HCT116 (cell line): ENCODE measurements at regions not wholly inside any gene's neighbourhood (a gene's known extent, or its start where the extent isn't known, plus 50 kb on each side); places are given as distances from the start of the nearest gene placed in this dataset.

Experiments
- ATAC-seq: fragments of 200-7000 bp; cut with Tn5 transposase; 2 replicates; pipeline ENCODE4 v1.9.1; 2020; ENCODE audit warnings: mild to moderate bottlenecking, moderate library complexity
- BruUV-seq: library from RNA; stranded (reverse); fragments of 400-500 nt; replicated peaks from 2 replicates; lab custom pipeline; 2021; lab: Mats Ljungman, UMichigan
- CTCF ChIA-PET: fragments of 300-600 bp; sonication (Branson Sonifier 250); formaldehyde crosslinking; loops from one replicate; lab custom pipeline; 2021; ENCODE audit warnings: antibody characterized with exemption; lab: Charles Lee
- POLR2A ChIA-PET: fragments of 300-600, 350-600 bp; sonication (Branson Sonifier 250); formaldehyde crosslinking; loops from one replicate; lab custom pipeline; 2021; ENCODE audit warnings: antibody characterized with exemption; lab: Charles Lee
- RAD21 ChIA-PET, 2 experiments: fragments of 300-600 bp; sonication (Branson Sonifier 250); formaldehyde crosslinking; loops; one replicate each; lab custom pipeline; 2023; ENCODE audit warnings: low total read pairs in 2 of 2; ENCODE audit not compliant: uncharacterized antibody in 2 of 2, unreplicated experiment in 2 of 2, low non-redundant PET in 1 of 2; lab: Charles Lee
- DNase-seq: peaks from one replicate; pipeline ENCODE4 v3.0.0-alpha.2; 2010; ENCODE audit warnings: low read depth, low spot score
- H2AFZ ChIP-seq: fragments of 200-600 bp; shearing (Covaris generic), sonication (generic); 2 replicates; pipeline ENCODE4 v1.6.1; 2017; ENCODE audit warnings: low read depth, mixed run types, mixed read lengths, antibody characterized with exemption, low read length; ENCODE audit not compliant: poor library complexity, severe bottlenecking
- H3K27ac ChIP-seq: 2 replicates; pipeline ENCODE4 v1.5.1; 2012; ENCODE audit warnings: low read depth, low read length
- H3K27me3 ChIP-seq: fragments of 200-600 bp; sonication (generic); 2 replicates; pipeline ENCODE4 v1.6.1; 2016; ENCODE audit warnings: mixed run types, low read length, mixed read lengths; ENCODE audit not compliant: insufficient read depth
- H3K36me3 ChIP-seq, 2 experiments: fragments of 200-500 bp in 1 of 2; fragments of 200-600 bp in 1 of 2; sonication (Bioruptor generic) in 1 of 2; sonication (generic) in 1 of 2; 2 replicates each; pipeline versions ENCODE4 v1.5.1 to v1.6.1; 2014 to 2016; ENCODE audit warnings: low read length in 2 of 2, inconsistent platforms in 1 of 2, mixed read lengths in 1 of 2, mixed run types in 1 of 2; ENCODE audit not compliant: insufficient read depth in 2 of 2, control insufficient read depth in 1 of 2
- H3K4me1 ChIP-seq, 2 experiments: fragments of 200-600 bp in 1 of 2; sonication (generic) in 1 of 2; 2 replicates each; pipeline versions ENCODE4 v1.5.1 to v1.6.1; 2012 to 2017; ENCODE audit warnings: low read length in 2 of 2, inconsistent platforms in 1 of 2, mild to moderate bottlenecking in 1 of 2, mixed read lengths in 1 of 2, mixed run types in 1 of 2, moderate library complexity in 1 of 2; ENCODE audit not compliant: insufficient read depth in 2 of 2, control insufficient read depth in 1 of 2
- H3K4me2 ChIP-seq: fragments of 200-600 bp; sonication (generic); 2 replicates; pipeline ENCODE4 v1.6.1; 2017; ENCODE audit warnings: mixed run types, low read length, mixed read lengths
- H3K4me3 ChIP-seq, 2 experiments: fragments of 200-600 bp in 1 of 2; sonication (generic) in 1 of 2; replicated peaks in 1 of 2; 2 replicates each; pipeline ENCODE4 v1.5.1; 2011 to 2016; ENCODE audit warnings: low read length in 2 of 2, control low read depth in 1 of 2, low read depth in 1 of 2, mild to moderate bottlenecking in 1 of 2, mixed read lengths in 1 of 2, mixed run types in 1 of 2
- H3K79me2 ChIP-seq: fragments of 200-600 bp; sonication (generic); 2 replicates; pipeline ENCODE4 v1.6.1; 2017; ENCODE audit warnings: mild to moderate bottlenecking, mixed run types, low read length, moderate library complexity, mixed read lengths; ENCODE audit not compliant: insufficient read depth
- H3K9ac ChIP-seq: fragments of 200-600 bp; sonication (generic); 2 replicates; pipeline ENCODE4 v1.6.1; 2016; ENCODE audit warnings: low read length, mixed read lengths
- H3K9me2 ChIP-seq: fragments of 200-600 bp; sonication (generic), shearing (Covaris generic); 2 replicates; pipeline ENCODE4 v1.6.1; 2017; ENCODE audit warnings: mixed run types, mild to moderate bottlenecking, moderate library complexity; ENCODE audit not compliant: insufficient read depth
- H3K9me3 ChIP-seq, 2 experiments: fragments of 200-500 bp in 1 of 2; fragments of 200-600 bp in 1 of 2; sonication (Bioruptor generic) in 1 of 2; sonication (generic) in 1 of 2; 2 replicates each; pipeline ENCODE4 v1.6.1; 2014 to 2017; ENCODE audit warnings: low read length in 2 of 2, mixed read lengths in 2 of 2, inconsistent platforms in 1 of 2, low read depth in 1 of 2, mild to moderate bottlenecking in 1 of 2, mixed run types in 1 of 2, moderate library complexity in 1 of 2; ENCODE audit not compliant: control insufficient read depth in 1 of 2, insufficient read depth in 1 of 2
- H4K20me1 ChIP-seq: fragments of 200-600 bp; sonication (generic), shearing (Covaris generic); 2 replicates; pipeline ENCODE4 v1.6.1; 2017; ENCODE audit warnings: mixed run types, mild to moderate bottlenecking, moderate library complexity; ENCODE audit not compliant: insufficient read depth
- CBX3 ChIP-seq: IDR thresholded peaks from 2 replicates; pipeline ENCODE4 v1.6.1; 2012; ENCODE audit warnings: low read depth
- CEBPB ChIP-seq: IDR thresholded peaks from 2 replicates; pipeline ENCODE4 v1.6.1; 2012; ENCODE audit warnings: low read depth
- EZH2 ChIP-seq: fragments of 200-600 bp; sonication (generic); IDR thresholded peaks from 2 replicates; pipeline ENCODE4 v1.6.1; 2017; ENCODE audit warnings: antibody characterized with exemption, mixed run types
- EZH2phosphoT487 ChIP-seq: fragments of 200-600 bp; IDR thresholded peaks from 2 replicates; pipeline ENCODE4 v1.6.1; 2018; ENCODE audit warnings: antibody characterized with exemption, borderline replicate concordance
- JUND ChIP-seq: IDR thresholded peaks from 2 replicates; pipeline ENCODE4 v1.6.1; 2012
- POLR2A ChIP-seq: IDR thresholded peaks from 2 replicates; pipeline ENCODE4 v1.7.0; 2011; ENCODE audit warnings: borderline replicate concordance; ENCODE audit not compliant: insufficient read depth, insufficient read length; ENCODE audit errors: extremely low read depth
- RAD21 ChIP-seq: IDR thresholded peaks from 2 replicates; pipeline ENCODE4 v1.6.1; 2012; ENCODE audit warnings: low read depth, mild to moderate bottlenecking
- SIN3A ChIP-seq: IDR thresholded peaks from 2 replicates; pipeline ENCODE4 v1.6.1; 2012; ENCODE audit warnings: low read depth
- SRF ChIP-seq: IDR thresholded peaks from 2 replicates; pipeline ENCODE4 v1.6.1; 2012; ENCODE audit warnings: low read depth
- TCF7L2 ChIP-seq: IDR thresholded peaks from 2 replicates; pipeline ENCODE4 v1.7.0; 2011; ENCODE audit warnings: borderline replicate concordance, inconsistent platforms; ENCODE audit not compliant: insufficient read depth, insufficient read length; ENCODE audit errors: extremely low read depth
- ZBTB33 ChIP-seq: IDR thresholded peaks from 2 replicates; pipeline ENCODE4 v1.6.1; 2011; ENCODE audit warnings: mild to moderate bottlenecking, low read length, moderate library complexity; ENCODE audit not compliant: insufficient replicate concordance; ENCODE audit errors: extremely low read depth
- ZFX ChIP-seq: fragments of 450-650 bp; IDR thresholded peaks from 2 replicates; pipeline ENCODE4 v1.6.1; 2017
- ZNF274 ChIP-seq: fragments of 200-500 bp; sonication (Bioruptor generic); IDR thresholded peaks from 2 replicates; pipeline ENCODE4 v1.6.1; 2014; ENCODE audit warnings: mild to moderate bottlenecking, low read depth, low read length, inconsistent platforms
- intact Hi-C: fragments of 100-400 bp; cut with micrococcal nuclease; formaldehyde crosslinking; loops from 2 replicates; pipeline ENCODE4 v1.10.0; 2022
- TF ChIP-seq, protein P1 (sequence below): IDR thresholded peaks from 2 replicates; pipeline ENCODE4 v1.6.1; 2012; ENCODE audit warnings: low read depth
- TF ChIP-seq, protein P2 (sequence below): IDR thresholded peaks from 2 replicates; pipeline ENCODE4 v1.6.1; 2012

DNA sequence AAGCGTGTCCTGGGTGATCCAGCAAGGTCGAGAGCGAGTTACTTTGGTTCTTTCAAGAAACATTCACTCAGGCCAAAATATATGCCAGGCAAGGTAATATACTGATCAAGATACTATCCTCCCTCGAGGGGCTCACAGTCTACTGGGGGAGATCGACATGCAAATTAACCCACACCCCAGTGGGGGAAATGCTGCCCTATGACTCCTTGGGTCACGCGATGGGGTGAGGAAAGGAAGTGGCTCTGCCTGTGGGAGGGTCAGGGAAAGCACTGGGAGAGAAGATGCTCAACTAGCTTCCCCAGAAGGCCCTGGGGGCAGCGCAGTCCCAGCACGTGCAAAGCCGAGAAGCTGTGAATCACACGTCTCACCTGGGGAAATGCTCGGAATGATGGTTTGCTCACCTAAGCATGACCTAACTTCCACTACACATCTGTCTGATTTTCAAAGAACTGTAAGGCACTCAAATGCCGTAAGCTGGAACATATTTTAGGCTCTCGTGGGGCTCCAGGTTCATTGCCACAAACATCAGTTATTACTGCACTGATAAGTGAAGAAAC lies 130.7 kb downstream of the RCN1 start:
- no peaks in the 10 kb centered on the region for H3K79me2 ChIP-seq
- ATAC-seq: no peak
- no peak overlapping the region for H3K9ac ChIP-seq
- no peaks in the 10 kb centered on the region for H3K4me1 ChIP-seq
- RAD21 ChIA-PET: no interaction called here
- no peaks in the 10 kb centered on the region for H4K20me1 ChIP-seq
- CTCF ChIA-PET: interaction anchor here (1.0 to 2.8 kb wide), 2 partner anchors 10 kb away, joined by 3 to 15 read pairs; no protein-coding TSS in a partner anchor
- H3K9me3 ChIP-seq: no peaks in the 10 kb centered on the region
- no peak for TF ChIP-seq ZFX
- no peak for TF ChIP-seq JUND
- TF ChIP-seq SRF: no peak
- no peak for TF ChIP-seq SIN3A
- TF ChIP-seq EZH2: no peak
- TF ChIP-seq, protein P1, sequence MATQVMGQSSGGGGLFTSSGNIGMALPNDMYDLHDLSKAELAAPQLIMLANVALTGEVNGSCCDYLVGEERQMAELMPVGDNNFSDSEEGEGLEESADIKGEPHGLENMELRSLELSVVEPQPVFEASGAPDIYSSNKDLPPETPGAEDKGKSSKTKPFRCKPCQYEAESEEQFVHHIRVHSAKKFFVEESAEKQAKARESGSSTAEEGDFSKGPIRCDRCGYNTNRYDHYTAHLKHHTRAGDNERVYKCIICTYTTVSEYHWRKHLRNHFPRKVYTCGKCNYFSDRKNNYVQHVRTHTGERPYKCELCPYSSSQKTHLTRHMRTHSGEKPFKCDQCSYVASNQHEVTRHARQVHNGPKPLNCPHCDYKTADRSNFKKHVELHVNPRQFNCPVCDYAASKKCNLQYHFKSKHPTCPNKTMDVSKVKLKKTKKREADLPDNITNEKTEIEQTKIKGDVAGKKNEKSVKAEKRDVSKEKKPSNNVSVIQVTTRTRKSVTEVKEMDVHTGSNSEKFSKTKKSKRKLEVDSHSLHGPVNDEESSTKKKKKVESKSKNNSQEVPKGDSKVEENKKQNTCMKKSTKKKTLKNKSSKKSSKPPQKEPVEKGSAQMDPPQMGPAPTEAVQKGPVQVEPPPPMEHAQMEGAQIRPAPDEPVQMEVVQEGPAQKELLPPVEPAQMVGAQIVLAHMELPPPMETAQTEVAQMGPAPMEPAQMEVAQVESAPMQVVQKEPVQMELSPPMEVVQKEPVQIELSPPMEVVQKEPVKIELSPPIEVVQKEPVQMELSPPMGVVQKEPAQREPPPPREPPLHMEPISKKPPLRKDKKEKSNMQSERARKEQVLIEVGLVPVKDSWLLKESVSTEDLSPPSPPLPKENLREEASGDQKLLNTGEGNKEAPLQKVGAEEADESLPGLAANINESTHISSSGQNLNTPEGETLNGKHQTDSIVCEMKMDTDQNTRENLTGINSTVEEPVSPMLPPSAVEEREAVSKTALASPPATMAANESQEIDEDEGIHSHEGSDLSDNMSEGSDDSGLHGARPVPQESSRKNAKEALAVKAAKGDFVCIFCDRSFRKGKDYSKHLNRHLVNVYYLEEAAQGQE: no peak
- TF ChIP-seq POLR2A: no peak
- no peak for TF ChIP-seq ZNF274
- no peak for TF ChIP-seq TCF7L2
- TF ChIP-seq, protein P2, sequence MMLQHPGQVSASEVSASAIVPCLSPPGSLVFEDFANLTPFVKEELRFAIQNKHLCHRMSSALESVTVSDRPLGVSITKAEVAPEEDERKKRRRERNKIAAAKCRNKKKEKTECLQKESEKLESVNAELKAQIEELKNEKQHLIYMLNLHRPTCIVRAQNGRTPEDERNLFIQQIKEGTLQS: no peak
- no peak for TF ChIP-seq ZBTB33
- no peak for TF ChIP-seq EZH2phosphoT487
- TF ChIP-seq CEBPB: no peak
- no peak for TF ChIP-seq RAD21
- TF ChIP-seq CBX3: no peak
- no peaks in the 10 kb centered on the region for H3K36me3 ChIP-seq
- H3K9me2 ChIP-seq: no peaks in the 10 kb centered on the region
- DNase-seq: no peak
- H2AFZ ChIP-seq: no peak overlapping the region
- POLR2A ChIA-PET: no interaction called here
- no peak overlapping the region for H3K27ac ChIP-seq
- intact Hi-C loops: no loop called here
- H3K4me2 ChIP-seq: no peak overlapping the region
- no TSS peak for BruUV-seq
- peaks cover 4% of the 10 kb centered on the region; the same call in 1 of the 2 replicates for H3K27me3 ChIP-seq
- no peak overlapping the region for H3K4me3 ChIP-seq
